OCI-LY7 (cell line): ENCODE measurements at regions not wholly inside any gene's neighbourhood (a gene's known extent, or its start where the extent isn't known, plus 50 kb on each side); places are given as distances from the start of the nearest gene placed in this dataset.

Source experiments
- CTCF ChIP-seq: fragments of 200-600 bp; sonication (generic); conservative IDR thresholded peaks from 2 replicates; pipeline ENCODE4 v1.5.1; 2014; ENCODE audit warnings: mild to moderate bottlenecking, antibody characterized with exemption, low read length, moderate library complexity, mixed read lengths
- EZH2phosphoT487 ChIP-seq: fragments of 200-600 bp; sonication (generic); IDR thresholded peaks from 2 replicates; pipeline ENCODE4 v1.6.1; 2018; ENCODE audit warnings: low read depth, borderline replicate concordance, mild to moderate bottlenecking, mixed run types, antibody characterized with exemption, low read length, moderate library complexity, mixed read lengths

- TF ChIP-seq CTCF (no peak), EZH2phosphoT487 (no peak)
These were observed 180.7 kb upstream of the DIPK2B start for GRCh38 chrX:45381366-45381765.
